Eye (tissue), 1 donor: ENCODE measurements at regions not wholly inside any gene's neighbourhood (a gene's known extent, or its start where the extent isn't known, plus 50 kb on each side); places are given as distances from the start of the nearest gene placed in this dataset.

Experiments
- DNase-seq: peaks from one replicate; pipeline ENCODE4 v3.0.0-alpha.2; 2015

DNA sequence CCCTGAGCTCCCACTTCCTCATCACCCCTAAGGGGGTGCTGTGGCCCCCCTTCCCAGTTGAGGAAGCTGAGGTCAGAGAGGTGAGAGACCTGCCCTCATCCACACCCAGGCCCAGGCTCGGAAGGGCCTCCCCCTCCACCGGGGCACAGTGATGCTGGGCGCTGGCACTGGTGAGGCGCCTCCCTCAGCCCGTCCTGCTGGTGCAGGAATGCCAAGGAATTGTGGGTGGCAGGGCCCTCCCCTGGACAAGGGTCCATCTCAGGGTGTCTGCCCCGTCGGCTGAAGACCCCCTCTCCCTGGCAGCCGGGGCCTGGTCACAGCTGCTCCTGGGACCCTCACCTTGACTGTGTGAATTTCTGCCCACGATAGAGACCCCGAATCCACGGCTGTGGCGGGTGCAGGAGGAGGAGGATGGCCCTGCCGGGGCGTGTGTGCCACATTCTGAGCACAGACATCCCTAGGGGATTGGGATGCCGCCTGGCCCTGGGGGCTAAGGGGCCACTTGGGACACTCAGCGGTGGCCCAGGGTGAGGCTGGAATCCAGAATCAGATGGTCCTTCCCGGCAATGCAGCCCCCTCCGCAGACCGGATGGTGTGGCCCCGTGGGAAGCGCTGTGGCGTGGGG, 70.2 kb upstream of the GATA5 start:
- DNase-seq = no peak

DNA sequence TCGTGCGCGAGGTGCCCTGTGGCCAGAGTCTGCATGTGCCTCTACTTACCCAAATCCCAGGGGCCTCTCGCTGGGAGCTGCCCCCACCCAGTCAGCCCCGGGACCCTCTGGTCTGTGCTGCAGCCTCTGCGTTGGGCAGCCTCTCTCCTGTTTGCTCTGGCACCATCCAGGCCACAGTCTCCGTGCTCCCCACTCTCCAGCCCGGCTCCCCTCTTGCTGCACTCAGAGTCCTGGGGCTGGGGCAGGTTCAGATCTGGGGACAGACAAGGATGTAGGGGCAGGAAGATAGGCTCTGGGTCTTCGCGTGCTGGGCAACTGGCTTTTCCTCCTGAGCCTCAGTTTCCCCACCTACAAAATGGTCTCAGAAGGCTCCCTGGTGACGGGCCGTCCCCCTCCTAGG, 70.8 kb upstream of the GATA5 start:
- DNase-seq = no peak

DNA sequence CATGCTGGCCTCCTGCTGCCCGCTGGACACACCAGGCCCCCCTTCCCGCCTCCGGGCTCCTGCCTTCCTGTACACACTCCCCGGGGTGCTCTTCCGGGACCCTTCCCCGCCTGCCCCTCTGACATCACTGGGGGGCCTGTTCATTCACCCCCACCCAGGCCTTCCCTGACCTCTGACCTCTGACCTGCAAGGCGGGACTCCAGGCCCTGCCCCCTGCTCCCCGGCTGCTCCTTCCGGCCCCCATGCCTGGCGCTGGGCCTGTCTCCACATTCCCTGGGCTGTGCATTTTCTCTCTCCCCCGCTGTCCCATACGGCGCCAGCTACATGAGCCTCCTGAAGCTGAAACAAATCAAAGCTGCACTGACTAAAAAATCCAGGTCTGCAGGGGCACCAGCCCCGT, 71.6 kb upstream of the GATA5 start:
- DNase-seq = no peak

DNA sequence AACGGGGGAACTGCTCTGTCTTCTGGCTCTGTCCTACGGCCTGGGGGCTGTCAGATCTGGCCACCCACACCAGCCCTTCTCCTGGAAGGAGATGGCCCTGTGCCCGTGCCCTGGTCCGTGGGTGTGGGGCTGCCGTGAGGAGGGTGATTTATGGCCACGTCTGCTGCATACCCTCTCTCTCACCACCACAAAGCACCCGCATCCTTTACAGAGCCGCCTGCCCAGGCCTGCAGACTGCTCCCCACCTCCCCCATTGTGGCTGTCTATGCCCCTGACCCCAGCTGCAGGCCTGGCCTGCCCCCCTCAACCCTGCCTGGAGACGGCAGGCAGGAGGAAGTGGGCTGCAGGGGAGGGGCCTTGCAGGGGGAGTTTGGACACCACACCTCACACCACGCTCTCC, 72.7 kb upstream of the GATA5 start:
- no peak for DNase-seq

DNA sequence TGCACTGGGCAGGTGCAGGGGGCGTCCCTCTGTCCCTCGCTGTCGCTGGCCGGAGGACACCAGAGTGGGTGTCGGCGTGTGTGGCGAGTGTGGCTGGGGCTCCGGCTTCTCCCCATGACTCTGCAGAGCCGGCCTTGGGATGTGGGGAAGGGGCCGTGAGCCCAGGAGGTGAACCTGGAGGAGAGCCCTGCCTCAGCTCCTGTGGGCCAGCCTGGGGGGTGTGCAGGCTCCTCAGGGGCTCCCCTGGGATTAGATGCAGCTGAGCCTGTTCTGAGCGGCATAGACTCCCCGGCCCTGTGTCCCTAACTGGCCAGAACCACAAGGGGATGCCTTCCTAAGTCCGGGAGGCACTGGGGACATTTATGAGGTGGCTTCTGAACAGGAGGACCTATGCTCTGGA, 73.2 kb upstream of the GATA5 start:
- no peak for DNase-seq

DNA sequence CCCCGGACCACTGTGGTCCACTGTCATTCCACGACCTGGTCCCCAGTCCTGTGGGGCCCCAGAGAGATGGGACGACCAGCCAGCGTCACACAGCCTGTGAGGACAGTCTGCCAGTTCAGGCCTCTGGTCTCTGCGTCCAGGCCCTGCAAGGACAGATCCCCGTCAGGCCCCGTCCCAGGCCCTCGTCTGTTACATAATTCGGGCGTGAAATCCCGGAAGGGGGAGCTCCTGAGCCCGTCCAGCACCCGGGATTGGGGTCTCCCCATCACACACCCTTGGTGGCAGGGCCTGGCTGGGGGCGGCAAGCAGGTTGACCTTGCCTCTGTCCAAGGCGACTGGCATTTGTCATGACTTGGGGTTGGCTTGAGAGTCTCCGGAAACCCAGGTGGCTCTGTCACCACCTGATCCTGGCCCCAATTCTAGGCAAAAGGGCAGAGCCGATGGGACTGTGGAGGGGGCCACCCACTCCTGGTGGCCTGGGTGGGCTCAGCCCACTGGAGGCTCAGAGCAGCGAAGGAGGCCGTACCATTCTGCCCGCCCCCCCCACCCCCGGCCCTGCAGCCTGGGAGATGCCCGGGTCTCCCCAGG, 73.8 kb upstream of the GATA5 start:
- DNase-seq = no peak

DNA sequence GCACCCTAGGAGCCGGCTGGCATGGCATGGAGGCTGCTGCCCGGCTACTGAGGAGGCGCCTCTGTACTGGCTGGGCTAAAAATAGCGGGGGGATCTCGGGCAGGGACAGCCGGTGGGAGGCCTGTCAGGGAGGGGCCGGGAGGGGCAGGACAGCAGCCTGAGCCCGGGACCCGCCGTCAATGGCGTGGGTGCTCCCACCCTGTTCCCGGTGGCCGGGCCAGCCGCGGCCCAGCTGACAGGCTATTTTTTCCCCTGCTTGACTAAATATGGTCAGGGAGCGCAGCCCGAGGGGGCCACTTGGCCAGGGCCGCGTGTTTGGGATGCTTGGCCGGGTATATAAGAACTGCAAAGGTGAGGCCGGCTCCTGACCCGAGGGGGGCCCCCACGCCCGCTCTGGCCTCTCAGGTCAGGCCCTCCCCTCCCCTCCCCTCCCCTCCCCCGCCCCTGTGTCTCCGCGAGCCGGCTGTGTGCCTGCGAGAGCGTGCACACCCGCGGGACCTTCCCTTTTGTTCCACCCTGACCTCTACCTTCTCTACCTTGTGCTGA, 74.4 kb upstream of the GATA5 start:
- DNase-seq = no peak

DNA sequence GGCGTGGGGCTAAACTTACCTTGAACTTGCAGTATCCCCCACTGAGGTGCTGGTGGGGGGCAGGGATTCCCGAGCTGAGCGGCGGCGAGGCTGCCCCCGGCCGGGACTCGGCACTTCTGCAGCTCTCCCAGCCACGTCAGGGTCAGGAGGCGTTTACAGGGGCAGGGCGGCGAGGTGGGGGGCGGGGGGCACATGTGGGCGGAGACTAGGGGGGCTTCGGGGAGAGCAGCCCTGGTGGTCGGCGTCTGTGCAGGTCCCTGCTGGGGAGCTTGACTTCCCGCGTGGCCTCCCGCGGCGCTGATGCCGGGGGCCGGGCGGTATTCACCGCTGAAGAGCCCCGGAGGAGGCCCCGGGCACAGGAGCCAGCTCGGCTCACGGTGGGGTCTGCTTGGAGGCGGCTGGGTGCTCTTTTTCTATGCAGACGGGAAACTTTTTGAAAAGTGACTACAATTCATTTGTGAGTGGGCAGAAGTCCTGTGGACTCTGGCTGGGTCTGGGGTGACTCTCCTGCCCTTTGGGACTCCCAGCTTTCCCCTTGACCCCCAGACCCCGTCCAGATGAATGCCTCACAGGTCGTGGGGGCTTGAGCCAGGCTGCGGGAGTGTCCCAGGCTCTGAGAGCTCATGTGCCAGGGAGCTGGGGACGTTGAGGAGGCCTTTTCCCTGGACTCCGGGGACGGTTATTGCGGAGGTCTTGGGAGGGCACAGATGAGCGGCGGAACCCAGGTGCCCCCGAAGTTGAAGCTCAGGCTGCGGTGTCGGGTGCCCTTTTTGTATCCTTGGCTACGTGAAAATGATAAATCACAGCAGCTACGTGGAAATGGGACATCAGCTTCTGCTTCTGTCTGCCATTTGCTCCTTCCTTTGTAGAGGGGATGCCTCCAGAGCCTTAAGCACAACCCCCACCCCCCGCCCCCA, 75.9 kb upstream of the GATA5 start:
- no peak for DNase-seq

DNA sequence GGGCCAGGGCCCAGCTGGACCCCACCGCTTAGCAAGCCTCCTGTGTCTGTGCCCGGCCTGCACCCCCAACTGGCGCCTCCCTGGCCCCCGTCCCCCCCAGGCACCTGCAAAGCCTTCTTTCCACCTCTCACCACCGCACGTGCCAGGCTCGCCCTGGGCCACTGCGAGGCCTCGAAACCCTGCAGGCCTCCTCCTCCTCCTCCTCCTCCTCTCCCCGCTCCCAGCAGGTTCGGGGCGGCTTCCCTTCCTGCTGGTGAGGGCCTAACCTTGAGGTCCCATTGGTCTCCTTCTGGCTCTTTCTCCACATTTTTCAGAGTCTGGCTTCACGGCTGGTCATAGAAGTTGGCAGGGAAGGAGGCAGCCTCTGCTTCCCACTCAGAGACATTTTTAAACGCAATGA, 76.8 kb upstream of the GATA5 start:
- no peak for DNase-seq

DNA sequence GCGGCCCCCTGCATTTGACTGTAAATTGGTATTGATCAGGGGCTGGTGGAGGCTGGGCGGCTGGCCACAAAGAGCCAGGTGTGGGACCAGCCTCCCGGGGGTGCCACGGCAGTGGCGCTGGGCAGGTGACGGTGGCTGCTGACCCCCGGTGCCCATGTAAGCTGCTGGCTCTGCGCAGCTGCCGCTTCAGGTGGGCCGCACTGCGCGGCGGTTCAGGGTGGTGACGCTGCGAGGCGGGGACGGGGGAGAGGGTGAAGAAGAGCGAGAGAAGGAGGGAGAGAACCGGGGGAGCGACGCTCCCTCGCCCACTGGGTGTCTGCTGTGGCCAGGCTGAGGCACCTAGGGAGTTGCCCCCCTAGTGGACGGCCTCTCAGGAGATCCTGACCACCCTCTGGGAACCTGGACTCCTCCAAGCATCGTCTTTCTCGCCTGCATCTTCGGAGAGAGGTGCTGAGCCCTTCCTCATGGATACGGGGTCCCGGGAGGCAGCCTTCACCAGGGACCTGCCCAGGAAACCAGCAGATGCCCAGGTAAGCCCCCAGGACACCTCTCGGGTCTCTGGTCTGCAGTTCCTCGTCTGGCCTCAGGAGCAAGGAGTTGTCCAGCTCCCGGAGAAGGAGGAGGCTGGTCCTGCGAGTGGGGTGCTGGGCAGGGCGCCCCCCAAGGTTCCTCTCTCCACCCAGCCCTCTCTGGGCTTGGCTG, 77.5 kb upstream of the GATA5 start:
- no peak for DNase-seq

DNA sequence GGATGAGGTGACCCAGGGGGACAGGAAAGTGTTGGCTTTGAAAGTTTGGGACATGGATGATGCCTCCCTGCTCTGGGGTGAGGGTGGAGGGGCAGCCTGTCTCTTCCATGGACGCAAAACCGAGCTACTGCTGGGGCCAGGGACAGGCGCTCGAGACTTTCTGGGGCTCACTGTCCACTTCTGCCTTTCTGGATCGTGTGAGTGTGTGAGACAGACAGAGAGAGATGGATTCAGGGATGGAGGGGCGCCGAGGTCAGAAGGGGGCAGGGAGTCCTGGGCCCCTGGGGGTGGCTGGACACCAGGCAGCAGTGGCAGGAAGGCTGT, 78.0 kb upstream of the GATA5 start:
- no peak for DNase-seq

DNA sequence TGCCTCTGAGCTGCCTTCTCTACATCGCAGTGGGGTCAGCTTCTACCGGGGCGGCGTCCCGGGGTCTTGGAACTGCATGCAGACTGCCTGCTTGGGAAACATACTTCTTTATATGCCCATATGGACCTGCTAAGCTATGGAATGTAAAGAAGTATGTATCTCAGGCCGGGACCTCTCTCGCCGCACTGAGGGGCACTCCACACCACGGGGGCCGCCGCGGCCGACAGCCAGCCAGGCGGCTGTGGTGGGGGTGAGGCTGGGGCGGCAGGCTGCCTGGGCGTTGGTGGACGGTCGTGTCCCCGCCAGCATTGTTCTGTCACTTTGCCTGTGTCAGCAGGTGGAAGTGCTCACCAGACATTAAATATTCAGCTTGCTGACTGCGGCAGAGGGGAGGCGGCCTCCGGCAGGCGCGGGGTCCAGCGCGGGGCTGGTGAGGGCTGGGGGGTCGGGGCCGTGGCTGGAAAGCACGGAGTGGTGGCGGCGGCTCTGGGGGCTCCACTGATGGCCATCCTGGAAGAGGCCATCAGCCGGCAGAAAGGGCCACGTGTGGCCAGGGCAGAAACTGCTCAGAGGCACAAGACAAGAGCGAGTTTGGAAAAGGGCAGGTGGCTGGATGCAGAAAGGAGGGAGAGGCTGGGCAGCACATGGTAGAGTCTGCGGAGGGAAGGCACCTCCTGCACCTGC, 78.6 kb upstream of the GATA5 start:
- no peak for DNase-seq

DNA sequence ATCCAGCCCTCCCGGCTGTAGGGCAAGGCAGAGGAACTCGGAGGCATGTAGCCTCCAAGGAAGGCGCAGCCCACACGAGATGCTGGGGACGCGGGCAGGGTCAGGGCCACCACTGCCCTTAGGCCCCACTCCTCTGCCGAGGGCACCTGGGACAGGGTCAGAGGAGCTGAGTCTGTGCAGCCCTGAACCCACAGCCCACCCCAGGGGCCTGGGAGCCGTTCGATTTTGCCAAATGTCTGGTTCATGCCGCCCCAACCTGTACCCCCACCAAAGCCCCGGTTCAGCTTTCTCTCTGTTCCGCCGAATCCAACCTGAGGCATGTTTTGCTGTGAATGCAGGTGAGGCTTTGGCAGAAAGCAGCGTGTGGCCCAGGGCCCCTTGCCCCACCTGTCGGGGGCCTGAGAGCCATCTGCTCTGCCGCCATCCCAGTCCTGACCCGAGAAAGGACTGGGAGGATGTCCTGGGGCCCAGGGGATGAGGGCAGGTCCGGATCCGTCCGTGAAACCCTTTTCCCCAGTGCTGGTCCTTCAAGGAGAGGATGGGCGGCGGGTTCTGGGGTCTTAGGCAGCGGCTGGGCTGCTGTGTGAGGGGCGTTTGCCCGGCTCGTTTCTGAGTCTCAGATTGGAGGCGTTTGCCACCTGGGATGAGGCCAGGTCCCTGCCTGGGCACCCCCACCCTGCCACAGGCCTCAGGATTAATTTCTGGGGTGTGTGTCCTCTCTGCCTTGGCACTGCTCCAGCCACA, 79.3 kb upstream of the GATA5 start:
- DNase-seq = no peak

DNA sequence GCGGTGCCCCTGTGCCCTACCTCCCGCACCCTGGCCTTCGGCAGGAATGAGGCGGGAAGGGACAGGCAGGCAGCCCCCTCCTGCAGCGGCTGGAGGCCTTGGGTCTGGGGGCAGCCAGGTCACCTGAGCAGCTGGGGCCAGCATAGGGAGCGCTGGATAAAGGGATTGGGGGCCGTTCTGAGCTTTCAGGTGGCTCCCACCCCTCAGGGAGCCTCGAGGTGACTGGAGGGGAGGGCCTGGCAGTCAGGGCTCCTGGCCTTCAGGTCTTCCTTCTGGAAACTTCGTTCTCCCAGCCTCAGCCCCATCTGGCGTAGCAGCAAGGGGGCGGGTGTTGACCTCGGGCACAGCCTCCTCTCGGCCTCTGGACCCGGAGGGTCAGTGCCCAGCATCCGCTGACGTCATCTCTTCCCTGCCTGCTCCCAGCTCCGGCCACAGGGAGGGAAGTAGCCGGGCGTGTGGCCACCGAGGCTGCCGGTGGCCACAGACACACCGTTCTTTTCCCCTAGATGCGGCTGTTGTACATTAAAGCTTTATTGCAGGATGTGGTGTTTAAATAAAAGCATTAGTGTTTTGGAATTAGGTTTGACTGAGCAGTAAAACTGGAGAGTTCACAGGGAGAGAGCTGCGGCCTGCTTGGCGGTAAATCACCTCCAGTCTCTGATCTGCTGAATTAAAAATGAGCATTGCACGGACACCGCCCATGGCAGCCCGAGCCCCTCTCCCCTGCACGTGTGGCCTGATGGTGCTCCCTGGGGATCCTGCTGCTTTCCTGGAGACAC, 80.0 kb upstream of the GATA5 start:
- no peak for DNase-seq

DNA sequence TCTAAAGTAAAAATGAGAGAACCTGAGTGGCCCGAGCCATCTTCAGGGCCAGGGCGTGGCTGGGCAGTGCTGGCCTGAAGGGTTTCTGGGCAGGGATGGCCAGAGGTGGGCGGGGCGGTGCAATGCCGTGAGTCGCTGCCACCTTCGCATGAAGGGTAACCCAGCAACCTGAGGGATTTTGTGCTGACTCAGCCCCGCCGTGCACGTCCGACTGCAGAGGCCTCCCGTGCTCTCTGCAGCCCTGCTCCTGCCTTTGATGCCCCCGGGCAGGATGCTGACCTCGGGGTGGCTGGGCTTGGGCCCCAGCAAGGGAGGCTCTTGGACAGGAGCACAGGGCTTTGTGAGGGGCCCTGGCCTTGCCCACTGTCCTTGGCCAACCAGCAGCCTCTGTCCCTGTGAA, 81.7 kb upstream of the GATA5 start:
- DNase-seq = no peak

DNA sequence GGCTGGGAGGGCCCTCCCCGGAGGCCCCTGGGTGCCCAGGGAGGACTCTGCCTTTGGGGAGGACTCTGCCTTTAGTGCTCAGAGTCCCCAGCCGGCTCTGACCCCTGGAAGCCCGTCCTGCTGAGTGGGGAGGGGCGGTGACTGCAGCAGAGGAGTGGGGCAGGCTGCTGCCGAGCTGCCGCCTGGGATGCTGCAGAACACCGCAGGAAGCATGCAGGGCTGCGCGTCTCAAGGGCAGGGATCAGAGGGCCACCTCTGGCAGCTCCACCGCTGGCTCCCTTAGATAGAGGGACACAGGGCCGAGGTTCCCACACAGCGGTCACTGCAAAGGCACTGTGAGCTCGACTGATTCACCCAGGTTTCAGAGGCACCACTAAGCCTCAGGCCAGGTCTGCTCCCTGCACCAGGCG, 82.2 kb upstream of the GATA5 start:
- DNase-seq = no peak

DNA sequence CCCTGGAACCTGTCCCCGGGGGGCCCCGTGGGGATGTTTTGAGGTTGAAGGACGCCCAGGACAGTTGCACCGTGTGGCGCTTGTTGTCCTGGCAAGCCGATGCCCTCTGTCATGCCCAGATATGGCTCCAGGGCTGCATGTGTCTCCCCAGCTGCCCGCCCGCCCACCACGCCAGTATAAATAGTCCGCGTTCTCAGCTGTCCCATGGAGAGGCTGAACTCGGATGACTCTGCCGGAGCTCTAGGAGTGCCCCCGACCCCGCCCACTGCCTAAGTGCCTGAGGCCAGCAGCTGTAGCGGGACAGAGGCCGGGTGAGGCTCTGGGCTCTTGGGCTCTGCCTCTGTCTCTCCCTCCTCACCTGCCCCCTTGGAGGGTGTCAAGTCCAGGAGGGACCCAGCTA, 83.0 kb upstream of the GATA5 start:
- no peak for DNase-seq

DNA sequence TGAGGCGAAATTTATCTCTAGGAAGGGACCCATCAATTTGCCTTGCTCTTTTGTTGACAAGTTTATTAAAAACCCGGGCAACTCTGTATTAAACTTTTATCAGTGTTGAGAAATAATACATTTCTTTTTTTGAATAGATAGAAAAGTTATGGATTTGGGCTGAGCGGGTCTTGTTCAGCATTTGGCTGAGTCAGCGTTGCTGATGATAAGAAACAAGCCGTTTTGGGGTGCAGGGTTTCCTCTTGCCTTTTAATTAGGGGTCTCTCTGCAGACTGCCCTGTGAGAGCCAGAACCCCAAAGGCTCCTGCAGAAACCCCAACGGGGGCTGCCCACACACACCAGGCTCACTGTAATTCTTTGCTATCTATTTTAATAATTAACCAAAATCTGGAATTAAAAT, 82.1 kb upstream of the SLCO4A1 start:
- no peak for DNase-seq

DNA sequence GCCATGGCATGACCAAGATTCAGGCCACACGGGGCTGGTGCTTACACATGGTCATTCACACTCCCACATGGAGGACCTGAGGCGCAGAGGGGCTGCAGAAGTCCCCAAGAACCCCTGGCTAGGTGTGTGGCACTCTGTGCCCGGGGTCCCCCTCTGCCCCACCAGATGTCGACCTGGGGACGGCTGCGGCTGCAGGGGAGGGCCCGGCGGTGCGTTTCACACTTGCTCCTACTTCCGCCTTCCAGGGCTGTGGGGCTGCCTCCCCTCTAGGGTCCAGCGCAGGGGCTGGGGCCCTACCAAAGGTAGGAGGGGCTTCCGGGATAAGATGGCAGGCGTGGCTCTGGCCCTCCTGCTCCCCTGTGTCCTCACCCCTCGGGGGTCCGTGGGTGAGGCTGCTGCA, 81.1 kb upstream of the SLCO4A1 start:
- no peak for DNase-seq

DNA sequence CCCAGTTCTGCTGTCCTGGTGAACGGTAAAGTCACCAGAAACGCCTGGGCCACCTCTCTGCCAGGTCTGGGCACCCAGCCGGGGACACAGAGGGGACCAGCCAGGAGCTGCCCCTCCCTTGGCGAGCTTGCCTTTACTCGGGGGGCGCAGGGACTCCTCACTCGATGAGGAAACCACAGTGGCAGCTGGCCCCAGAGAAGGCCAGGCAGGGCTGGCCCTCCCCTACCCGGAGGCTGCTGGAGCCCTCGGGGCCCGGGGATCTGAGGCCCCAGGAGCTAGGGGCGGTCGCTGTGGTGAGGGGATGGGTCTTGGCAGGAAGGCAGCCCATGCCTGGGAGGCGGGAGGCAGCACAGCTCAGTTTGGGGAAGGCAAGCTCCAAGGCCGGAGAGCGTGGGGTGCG, 80.4 kb upstream of the SLCO4A1 start:
- no peak for DNase-seq

DNA sequence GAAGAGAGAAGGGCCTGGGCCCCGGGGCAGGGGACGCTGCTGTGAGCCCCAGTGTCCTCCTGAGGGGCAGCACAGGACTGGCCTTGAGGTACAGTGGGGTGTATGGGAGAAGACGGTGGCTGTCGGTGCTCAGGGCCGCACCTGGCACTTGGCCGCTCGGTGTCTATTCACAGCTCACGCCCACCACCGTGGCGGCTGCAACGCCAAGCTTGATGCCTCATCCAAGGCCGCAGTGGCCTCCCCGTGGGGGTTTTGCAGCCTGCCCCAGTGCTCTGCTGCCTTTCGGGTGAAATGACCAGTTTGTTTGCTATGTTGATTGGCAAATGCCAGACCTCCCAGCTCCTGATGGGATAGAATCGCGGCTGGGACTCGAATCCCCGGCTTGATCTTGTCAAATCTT, 79.5 kb upstream of the SLCO4A1 start:
- no peak for DNase-seq
